Activated CD4-positive, alpha-beta T cell treated with anti-CD3 and anti-CD28 coated beads for 24 hours (primary cell): ENCODE measurements at regions not wholly inside any gene's neighbourhood (a gene's known extent, or its start where the extent isn't known, plus 50 kb on each side); places are given as distances from the start of the nearest gene placed in this dataset.
A peak's percentile ranks its signal among the peaks of the same experiment; 100 is the strongest.

Source experiments
- DNase-seq, 2 donors: peaks; one replicate each; pipeline ENCODE4 v3.0.0-alpha.2; 2020; ENCODE audit warnings: low read depth in 2 of 2

GRCh38 chr2:39513641-39514094 is 76.6 kb upstream of the MAP4K3 start:
- DNase-seq: peak; percentile 55 to 62

- DNase-seq: no peak
These were observed 77.7 kb upstream of the MAP4K3 start for GRCh38 chr2:39514825-39515224.

GRCh38 chr2:39515273-39515896 is 78.3 kb upstream of the MAP4K3 start:
- DNase-seq: no peak

- no peak for DNase-seq
These were observed 78.8 kb upstream of the MAP4K3 start for GRCh38 chr2:39515897-39516346.

GRCh38 chr2:39516347-39517101 is 79.4 kb upstream of the MAP4K3 start:
- no peak for DNase-seq

- no peak for DNase-seq
These were observed 80.0 kb upstream of the MAP4K3 start for GRCh38 chr2:39517102-39517436.

- no peak for DNase-seq
These were observed 80.5 kb upstream of the MAP4K3 start for GRCh38 chr2:39517622-39518021.

GRCh38 chr2:39519886-39520285 is 82.8 kb upstream of the MAP4K3 start:
- no peak for DNase-seq

- no peak for DNase-seq
These were observed 84.9 kb upstream of the MAP4K3 start for GRCh38 chr2:39521876-39522517.

- DNase-seq: no peak
These were observed 85.4 kb upstream of the MAP4K3 start for GRCh38 chr2:39522518-39522877.

GRCh38 chr2:39523308-39524044 is 86.4 kb upstream of the MAP4K3 start:
- no peak for DNase-seq

- DNase-seq: no peak
These were observed 87.0 kb upstream of the MAP4K3 start for GRCh38 chr2:39524061-39524460.

- DNase-seq: no peak
These were observed 87.9 kb upstream of the MAP4K3 start for GRCh38 chr2:39524756-39525635.

- no peak for DNase-seq
These were observed 88.7 kb upstream of the MAP4K3 start for GRCh38 chr2:39525636-39526412.

GRCh38 chr2:39528701-39529100 is 91.6 kb upstream of the MAP4K3 start:
- no peak for DNase-seq

- DNase-seq: no peak
These were observed 92.8 kb upstream of the MAP4K3 start for GRCh38 chr2:39529836-39530235.

- no peak for DNase-seq
These were observed 93.4 kb upstream of the MAP4K3 start for GRCh38 chr2:39530411-39530866.

- DNase-seq: no peak
These were observed 94.2 kb upstream of the MAP4K3 start for GRCh38 chr2:39531220-39531777.

- DNase-seq: no peak
These were observed 95.8 kb upstream of the MAP4K3 start for GRCh38 chr2:39532933-39533332.

- DNase-seq: no peak
These were observed 97.1 kb upstream of the MAP4K3 start for GRCh38 chr2:39534095-39534711.
